ENCODE measurements at regions not wholly inside any gene's neighbourhood (a gene's known extent, or its start where the extent isn't known, plus 50 kb on each side); places are given as distances from the start of the nearest gene placed in this dataset.

DNA sequence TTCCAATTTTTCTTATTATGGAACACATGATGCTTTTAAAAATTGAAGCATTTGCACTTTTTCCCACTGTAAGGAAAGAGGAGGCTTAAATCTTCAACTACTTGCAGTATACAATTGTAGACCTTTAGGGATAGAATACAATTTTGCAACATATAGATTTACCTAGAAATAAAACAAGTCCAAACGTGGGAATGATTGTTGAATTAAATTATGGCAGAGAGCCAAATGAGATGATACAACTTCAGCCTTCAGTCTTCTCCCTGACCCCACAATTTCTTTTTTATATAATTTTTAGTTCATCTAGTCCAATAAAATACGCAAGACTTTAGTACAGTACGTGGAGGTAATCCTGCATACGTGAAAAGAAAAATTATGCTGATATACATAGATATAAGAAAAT is 666.5 kb downstream of the SLC16A7 start:
- DNase-seq (no peak), ATAC-seq (no peak)
- intact Hi-C loops (cut with micrococcal nuclease): no loop called here

DNA sequence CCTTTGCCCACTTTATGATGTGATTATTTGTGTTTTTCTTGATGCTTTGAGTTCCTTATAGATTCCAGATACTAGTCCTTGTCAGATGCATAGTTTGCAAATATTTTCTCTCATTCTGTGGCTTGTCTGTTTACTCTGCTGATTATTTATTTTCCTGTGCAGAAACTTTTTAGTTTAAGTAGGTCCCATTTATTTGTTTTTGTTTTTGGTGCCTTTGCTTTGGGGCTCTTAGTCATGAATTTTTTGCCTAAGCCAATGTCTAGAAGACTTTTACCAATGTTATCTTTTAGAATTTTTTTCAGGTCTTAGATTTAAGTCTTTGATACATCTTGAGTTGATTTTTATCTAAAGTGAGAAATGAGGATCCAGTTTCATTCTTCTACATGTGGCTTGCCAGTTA is 667.3 kb downstream of the SLC16A7 start:
- intact Hi-C loops (cut with micrococcal nuclease): no loop called here
- no peak for ATAC-seq
- no peak for DNase-seq

DNA sequence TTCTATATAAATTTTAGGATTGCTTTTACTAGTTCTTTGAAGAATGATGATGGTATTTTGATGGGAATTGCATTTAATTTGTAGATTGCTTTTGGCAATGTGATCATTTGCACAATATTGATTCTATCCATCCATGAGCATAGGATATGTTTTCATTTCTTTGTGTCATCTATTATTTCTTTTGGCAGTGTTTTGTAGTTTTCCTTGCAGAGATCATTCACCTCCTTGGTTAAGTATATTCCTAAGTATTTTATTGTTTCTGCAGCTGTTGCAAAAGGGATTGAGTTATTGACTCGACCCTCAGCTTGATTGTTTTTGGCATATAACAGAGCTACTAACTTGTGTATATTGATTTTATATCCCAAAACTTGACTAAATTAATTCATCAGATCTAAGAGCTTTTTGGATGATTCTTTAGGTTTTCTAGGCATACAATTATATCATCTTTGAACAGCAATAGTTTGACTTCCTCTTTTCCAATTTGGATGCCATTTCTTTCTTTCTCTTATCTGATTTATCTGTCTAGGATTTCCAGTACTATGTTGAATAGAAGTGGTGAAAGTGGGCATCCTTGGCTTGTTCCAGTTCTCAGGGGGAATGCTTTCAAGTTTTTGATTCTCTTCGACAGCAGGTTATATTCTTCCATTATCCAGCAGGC is 668.1 kb downstream of the SLC16A7 start:
- ATAC-seq: no peak
- DNase-seq: no peak
- intact Hi-C loops (cut with micrococcal nuclease): no loop called here

DNA sequence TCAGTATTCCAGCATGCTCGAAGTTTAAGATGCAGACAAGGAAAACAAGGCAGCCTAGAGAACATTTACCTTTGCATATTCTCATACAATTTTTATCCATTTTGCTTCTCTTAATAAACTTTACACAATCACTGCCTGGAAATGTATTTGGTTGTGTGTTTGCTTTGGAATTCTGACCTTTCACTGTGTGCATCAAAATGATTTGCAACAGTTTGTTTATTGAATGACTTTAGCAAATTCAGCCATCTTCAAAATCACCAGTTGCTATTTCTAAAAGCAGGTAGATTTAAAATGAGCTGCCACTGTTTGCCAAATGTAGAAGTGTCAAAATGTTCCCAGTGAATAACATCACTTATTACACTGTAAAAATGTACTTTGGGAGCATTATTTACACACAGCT is 669.9 kb downstream of the SLC16A7 start:
- ATAC-seq (no peak), DNase-seq (no peak)
- intact Hi-C loops (cut with micrococcal nuclease): no loop called here

DNA sequence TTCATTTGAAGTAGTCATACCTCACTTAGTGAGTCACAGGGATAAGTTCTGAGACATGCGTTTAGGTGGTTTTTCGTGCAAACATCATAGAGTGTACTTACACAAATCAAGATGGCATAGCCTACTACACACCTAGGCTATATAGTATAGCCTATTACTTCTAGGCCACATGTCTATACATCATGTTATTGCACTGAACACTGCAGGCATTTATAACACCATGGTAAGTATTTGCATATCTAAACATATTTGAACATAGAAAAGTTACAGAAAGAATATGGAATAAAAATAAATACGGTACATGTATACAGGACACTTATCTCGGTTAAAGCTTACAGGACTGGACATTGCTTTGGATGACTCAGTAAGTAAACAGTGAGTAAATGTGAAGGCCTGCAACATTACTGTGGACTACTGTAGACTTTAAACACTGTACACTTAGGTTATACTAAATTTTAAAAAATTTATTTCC is 670.6 kb downstream of the SLC16A7 start:
- intact Hi-C loops (cut with micrococcal nuclease): no loop called here
- DNase-seq: no peak
- ATAC-seq: no peak

DNA sequence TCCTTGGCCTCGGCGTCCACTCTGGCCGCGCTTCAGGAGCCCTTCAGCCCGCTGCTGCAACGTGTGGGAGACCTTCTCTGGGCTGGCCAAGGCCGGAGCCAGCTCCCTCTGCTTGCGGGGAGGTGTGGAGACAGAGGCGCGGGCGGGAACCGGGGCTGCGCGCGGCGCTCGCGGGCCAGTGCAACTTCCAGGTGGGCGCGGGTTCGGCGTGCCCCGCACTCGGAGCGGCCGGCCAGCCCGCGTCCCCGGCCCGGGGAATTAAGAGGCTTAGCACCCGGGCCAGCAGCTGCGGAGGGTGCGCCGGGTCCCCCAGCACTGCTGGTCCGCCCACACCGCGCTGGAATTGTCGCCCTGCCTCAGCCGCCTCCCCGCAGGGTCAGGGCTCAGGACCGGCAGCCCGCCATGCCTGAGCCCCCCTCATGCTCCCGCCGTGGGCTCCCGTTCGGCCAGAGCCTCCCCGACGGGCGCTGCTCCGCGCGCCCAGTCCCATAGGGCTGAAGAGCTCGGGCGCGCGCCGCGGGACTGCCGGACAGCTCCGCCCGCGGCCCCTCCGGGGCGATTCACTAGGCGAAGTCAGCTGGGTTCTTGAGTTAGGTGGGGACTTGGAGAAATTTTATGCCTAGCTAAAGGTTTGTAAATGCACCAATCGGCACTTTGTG is 673.9 kb downstream of the SLC16A7 start:
- ATAC-seq (no peak), DNase-seq (no peak)
- intact Hi-C loops (cut with micrococcal nuclease): no loop called here

DNA sequence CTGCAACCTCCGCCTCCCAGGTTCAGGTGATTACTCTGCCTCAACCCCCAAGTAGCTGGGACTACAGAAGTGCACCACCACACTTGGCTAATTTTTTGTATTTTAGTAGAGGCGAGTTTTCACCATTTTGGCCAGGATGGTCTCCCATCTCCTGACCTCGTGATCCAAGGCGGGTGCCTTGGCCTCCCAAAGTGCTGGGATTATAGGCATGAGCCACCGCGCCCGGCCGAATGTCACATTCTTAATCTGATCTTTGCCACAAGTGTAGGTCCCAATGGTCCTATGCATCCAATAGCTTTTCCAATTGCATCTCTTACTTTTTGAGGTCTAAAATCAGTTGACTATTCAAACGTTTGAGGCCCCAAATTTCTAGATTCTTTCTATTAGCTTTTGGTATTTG is 676.0 kb downstream of the SLC16A7 start:
- intact Hi-C loops (cut with micrococcal nuclease): no loop called here

DNA sequence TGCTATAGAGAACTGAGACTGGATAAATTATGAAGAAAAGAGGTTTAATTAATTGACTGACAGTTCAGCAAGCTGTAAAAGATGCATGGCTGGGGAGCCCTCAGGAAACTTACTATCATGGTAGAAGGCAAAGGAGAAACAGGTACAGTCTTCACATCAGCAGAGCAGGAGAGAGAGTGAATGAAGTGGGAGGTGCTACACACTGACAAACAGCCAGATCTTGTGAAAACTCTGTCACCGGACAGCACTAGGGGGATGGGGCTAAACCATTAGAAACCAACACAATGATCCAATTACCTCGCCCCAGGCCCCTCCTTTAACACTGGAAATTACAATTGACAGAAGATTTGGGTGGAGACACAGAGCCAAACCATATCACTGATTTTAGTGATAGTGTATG is 682.4 kb downstream of the SLC16A7 start:
- ATAC-seq (no peak), DNase-seq (no peak)
- intact Hi-C loops (cut with micrococcal nuclease): no loop called here

More for the DNA sequence above, 676.0 kb downstream of the SLC16A7 start:
- no peak for DNase-seq
- ATAC-seq: no peak

DNA sequence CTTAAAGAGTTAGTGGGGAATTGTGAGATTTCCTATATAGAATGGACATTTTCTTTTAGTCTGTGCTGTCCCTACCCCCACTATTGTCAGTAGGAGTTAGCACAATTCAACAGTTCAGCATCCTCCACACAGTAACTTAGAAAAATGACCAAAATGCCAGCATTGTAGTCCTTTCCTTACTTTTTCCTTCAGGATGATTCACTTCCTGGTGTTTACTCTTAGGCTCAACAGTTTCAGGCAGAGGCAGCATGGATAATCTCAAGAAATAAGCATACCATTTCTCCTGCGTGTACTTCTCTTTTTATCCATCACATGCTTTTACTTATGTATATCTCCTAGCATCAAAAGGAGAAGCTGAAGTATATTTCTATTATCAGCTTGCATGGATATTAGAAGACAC is 683.4 kb downstream of the SLC16A7 start:
- ATAC-seq: no peak

DNA sequence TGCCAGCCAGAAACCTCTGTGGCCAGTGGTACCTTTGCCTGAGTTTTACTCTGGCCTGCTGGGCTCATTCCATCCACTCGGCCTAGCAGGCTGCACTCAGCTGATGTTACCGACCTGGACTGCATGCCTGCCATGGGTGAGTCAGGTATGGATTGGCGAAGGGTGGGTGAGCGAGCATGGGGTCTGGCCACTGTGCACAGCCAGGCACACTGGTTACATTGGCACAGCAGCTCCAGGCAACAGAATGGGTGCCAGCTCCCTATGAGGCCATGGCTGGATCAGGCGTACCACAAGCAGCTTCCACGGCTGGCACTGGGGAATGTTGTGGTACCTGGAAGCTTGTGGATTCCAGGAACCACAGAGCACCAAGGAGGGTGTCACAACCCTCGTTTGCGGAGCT is 685.7 kb downstream of the SLC16A7 start:
- intact Hi-C loops (cut with micrococcal nuclease): no loop called here
- DNase-seq (no peak), ATAC-seq (no peak)

More for the DNA sequence above, 683.4 kb downstream of the SLC16A7 start:
- intact Hi-C loops (cut with micrococcal nuclease): no loop called here
- no peak for DNase-seq

DNA sequence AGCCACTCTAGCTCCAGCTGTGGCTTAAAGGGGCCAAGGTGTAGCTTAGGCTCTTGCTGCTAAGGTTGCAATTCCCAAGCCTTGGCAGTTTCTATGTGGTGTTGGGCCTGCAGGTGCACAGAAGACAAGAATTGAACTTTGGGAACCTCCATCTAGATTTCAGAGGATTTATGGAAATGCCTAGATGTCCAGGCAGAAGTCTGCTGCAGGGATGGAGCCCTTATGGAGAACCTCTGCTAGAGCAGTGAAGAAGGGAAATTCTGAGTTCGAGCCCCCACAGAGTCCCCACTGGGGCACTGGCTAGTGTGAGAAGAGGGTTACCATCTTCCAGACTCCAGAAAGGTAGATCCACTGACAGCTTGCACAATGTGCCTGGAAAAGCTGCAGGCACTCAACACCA is 694.7 kb downstream of the SLC16A7 start:
- no peak for DNase-seq
- intact Hi-C loops (cut with micrococcal nuclease): no loop called here
- ATAC-seq: no peak

DNA sequence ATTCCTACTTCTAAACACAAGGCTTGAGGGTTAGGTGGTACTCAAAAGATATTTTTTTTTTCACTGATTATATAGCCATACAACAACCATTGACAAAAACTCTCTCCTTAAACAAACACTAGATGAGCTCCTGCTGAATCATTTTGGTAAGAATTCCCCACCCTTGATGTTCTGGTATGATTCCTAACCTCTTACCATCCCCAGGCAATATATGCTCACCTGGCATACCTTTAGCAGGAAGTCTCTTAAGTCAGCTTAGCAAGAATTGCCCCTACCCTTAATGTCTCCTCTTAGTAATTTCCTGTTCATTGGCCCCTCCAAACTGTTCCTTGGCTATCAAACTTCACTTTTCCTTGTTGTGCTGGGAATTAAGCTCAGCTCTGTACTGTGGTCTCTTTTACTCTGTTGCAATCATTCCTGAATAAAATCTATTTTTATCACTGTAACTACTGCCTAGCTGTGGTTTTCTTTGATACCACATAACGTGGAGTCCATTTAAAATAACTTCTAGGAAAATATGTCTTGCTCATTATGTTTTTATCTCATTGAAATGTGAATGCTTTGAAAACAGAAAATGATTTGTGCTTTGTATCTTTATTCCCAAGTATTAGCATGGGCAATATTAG is 712.6 kb downstream of the SLC16A7 start:
- intact Hi-C loops (cut with micrococcal nuclease): no loop called here
- ATAC-seq: no peak

DNA sequence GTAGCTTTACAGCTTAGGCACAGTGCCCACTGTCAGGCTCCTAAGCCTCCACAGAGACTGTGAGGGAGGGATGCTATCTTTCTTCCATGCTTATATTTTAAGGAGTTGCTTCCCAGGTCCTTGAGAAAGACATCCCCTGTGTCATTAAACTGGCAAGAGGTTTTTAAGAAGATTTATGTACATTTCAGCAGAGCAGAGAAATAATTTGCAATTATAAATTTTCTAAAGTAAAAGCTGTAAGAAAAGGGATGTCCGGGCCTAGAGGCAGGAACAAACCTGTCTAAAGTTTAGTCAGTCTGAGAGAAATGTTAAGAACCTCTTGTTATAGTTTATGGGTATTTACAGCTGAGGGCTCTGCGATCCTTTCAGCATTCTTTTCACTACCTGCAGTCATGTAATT is 716.1 kb downstream of the SLC16A7 start:
- intact Hi-C loops (cut with micrococcal nuclease): no loop called here
- DNase-seq (no peak), ATAC-seq (no peak)

More for the DNA sequence above, 712.6 kb downstream of the SLC16A7 start:
- DNase-seq: no peak

DNA sequence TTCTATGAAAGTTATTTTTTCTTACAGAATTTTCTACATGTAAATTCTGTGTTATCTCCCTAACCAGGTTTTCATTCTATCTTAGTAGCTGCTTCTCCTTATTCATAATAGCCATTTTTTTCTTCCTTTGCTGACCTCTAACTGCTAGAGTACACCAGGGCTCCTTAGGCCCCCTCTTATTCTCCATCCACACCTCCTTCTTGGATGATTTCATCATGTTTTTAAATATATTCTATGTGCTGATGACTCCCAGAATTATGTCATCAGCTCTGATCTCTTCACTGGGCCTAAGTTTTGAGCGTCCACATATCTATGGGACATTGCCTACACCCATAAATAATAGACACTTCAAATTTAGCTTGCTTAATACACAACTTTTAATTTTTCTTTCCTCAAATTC is 721.5 kb downstream of the SLC16A7 start:
- DNase-seq (no peak), ATAC-seq (no peak)
- intact Hi-C loops (cut with micrococcal nuclease): no loop called here

DNA sequence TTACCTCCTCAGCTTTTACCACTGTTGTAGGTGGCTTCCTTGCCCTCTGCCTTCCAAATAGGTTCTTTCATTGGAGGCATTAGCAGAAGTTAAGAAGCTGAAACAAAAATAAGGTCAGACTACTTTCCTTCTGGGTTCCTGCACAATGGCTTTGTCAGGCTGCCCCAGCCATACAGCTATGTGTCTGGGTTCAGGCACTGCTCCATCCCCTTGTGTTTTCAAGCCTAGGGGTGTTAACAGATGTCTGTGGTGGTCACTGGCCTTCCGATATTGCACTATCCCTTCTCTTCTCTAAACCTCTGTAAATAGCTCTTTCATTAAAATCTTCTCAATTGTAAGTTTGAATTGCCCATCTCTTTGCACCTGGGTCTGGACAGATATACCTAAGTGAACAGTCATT is 728.9 kb downstream of the SLC16A7 start:
- intact Hi-C loops (cut with micrococcal nuclease): no loop called here
- ATAC-seq (no peak), DNase-seq (no peak)

DNA sequence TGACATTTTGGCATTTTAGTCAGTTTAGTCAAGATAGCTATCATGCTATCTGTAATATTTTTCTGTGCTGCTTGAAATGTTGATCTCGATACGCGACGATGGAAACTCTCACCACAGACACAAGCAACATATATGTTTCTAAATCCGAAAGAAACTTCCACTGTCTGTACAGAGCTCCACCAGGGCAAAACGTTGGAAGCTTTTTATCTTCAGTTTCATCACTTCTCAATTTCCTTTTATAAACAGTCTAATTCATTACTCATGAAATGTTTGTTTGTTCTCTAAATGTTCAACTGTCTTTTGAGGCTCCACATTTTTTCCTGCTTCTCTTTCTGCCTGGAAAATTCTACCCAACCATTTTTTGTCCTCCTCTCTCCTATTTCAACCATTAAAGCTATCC is 737.6 kb downstream of the SLC16A7 start:
- ATAC-seq: no peak
- DNase-seq: no peak
- intact Hi-C loops (cut with micrococcal nuclease): no loop called here

DNA sequence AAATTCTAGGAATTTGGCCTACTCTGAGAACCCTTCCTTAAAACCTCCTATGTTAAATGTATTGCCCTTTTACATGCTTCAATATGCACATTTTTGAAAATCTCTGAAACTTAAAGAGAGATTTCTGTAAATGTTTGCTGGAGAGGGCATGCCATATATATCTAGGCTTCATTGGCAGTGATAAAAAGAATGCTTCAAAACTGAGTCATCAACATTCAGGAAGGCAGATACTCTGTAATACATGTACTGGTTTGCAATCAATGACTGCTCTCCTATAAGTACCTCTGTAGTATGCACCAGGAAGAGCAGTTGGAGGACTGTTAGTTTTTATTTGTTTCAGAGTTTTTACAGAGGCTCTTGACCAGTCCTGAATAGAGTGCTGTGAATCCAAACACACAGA is 739.9 kb downstream of the SLC16A7 start:
- DNase-seq (no peak), ATAC-seq (no peak)
- intact Hi-C loops (cut with micrococcal nuclease): no loop called here

DNA sequence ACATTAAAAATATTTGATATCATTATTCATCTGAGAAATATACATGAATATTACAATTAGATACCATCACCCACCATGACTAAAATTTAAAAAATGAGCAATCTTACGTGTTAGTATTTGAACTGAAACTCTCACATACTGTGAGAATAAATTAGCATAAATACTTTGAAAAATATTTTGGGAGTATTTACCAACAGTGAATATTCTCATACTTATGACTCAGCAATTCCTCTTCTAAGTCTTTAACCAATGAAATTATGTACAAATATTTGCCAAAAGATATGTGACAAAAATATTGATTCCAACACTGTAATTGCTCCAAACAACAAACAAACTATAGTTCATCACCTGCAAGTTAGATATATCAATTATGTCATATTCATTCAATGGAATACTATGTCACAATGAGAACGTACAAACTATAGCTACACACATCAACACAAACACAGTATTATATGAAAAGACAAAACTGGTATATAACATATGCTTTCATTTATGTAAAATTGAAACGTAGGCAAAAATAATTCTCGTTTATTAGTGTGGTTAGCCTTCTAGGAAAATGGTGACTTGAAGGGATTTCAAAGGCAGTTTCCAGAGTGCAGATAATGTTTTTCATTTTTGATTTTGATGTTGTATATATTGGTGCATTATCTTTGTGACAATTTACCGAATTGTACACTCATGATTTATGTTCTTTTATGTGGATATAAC is 742.2 kb downstream of the SLC16A7 start:
- intact Hi-C loops (cut with micrococcal nuclease): no loop called here
- DNase-seq (no peak), ATAC-seq (no peak)

DNA sequence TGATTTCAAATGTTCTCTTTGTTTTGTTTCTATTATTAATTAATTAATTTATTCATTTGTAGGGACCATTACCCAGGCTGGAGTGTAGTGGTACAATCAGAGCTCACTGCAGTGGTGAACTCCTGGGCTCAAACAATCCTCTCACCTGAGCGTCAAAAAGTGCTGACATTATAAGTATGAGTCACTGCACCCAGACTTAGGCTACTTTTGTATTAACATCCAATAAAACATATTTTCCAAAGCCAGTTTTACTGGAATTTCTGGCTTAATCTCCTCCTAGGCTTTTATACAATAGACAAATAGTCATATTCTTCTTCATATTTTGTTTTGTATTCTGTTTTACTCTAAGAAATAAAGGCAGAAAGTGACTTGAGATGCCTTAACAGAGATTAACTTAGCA is 749.6 kb downstream of the SLC16A7 start:
- no peak for ATAC-seq
- intact Hi-C loops (cut with micrococcal nuclease): no loop called here
- DNase-seq: no peak

All from left ventricle myocardium superior (tissue), 1 donor.